ENCODE measurements at regions not wholly inside any gene's neighbourhood (a gene's known extent, or its start where the extent isn't known, plus 50 kb on each side); places are given as distances from the start of the nearest gene placed in this dataset.
A peak's percentile ranks its signal among the peaks of the same experiment; 100 is the strongest.
"Not testable (repeated sequence)": the region's sequence is repeated elsewhere in the genome, so short reads cannot be mapped to it uniquely, and the experiment has no call there.

DNA sequence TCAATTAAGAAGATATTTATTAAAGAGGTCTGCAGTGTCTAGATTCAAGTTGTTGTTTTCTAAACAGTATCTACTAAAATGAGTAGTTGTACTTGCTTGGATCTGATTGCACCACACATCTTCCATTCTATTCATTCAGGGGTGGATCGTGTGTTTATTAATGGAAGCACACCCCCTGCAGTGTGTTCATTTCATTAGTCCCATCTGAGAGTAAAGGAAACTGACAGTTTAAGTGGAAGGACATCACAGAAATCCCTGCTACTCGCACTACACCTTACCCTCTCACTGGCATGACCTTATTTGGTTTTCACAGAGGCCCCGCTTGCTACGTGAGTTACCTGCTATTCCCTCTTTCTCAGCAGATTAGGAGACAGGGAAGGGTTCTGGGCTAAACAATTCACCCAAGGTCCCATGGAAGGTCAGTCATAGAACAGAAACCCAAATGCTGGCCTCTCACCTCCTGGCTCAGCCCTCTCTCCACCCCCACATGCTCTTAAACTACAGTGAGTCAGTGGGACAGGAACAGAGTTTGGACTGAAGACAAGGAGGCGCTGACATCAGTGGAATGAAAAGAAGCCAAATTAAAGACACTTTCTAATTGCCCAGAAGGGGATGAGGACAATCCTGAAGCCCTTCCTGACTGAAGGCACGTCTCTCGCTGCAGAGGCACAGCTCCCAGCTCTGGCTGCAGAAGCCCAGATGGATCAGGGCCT, 369.2 kb upstream of the NRP1 start:
- peak in 1 of 14 donors; percentile 27 for DNase-seq

DNA sequence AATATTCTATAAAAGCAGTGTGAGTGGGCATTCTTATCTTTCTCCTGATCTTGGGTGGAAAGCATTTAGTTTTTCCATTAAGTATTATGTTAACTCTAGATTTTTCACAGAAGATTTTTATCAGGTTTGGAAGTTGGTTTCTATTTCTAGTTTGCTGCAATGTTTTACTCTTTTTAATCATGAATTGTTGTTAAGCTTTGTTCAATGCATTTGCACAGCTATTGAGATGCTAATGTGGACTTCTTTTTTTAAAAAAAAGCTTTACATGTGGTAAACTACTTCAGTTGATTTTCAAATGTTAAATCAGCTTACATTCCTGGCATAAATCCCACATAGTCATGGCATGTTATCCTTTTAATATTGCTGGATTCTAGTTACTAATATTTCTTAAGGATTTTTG, 363.6 kb upstream of the NRP1 start:
- DNase-seq, result no peak

DNA sequence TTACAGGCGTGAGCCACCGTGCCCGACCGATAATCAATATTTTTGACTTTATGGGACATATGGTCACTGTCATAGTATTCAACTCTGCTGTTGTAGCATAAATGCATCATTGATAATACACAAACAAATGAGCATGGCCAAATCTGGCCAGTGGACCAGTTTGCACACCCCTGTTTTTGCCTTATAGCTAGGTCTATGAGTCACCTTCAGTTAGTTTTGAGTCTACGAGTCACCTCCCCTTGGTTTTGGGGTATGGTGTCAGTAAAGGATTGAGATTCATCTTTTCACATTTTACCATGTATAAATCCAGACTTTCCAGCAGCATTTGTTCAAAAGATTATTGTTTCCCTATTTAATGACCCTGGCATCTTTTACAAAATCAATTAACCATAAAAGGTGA, 362.5 kb upstream of the NRP1 start:
- DNase-seq, result no peak

DNA sequence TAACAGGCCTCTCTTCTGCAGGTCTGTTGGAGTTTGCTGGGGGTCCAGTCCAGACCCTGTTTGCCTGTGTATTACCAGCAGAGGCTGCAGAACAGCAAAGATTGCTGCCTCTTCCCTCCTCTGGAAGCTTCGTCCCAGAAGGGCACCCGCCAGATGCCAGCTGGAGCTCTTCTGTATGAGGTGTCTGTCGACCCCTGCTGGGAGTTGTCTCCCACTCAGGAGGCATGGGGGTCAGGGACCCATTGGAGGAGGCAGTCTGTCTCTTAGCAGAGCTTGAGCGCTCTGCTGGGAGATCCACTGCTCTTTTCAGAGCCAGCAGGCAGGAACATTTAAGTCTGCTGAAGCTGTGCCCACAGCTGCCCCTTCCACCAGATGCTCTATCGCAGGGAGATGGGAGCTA, 361.1 kb upstream of the NRP1 start:
- DNase-seq, result no peak

DNA sequence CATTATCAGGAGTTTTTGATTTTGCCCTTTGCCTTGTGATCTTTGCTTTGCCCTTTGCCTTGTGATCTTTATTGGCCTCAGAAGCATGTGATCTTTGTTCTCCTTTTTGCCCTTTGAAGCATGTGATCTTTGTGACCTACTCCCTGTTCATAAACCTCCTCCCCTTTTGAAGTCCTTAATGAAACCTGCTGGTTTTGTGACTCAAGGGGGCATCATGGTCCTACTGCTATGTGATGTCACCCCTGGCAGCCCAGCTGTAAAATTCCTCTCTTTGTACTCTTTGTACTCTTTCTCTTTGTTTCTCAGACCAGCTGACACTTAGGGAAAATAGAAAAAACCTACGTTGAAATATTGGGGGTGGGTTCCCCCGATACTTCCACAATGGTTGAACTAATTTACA, 356.1 kb upstream of the NRP1 start:
- not testable (repeated sequence) for DNase-seq

DNA sequence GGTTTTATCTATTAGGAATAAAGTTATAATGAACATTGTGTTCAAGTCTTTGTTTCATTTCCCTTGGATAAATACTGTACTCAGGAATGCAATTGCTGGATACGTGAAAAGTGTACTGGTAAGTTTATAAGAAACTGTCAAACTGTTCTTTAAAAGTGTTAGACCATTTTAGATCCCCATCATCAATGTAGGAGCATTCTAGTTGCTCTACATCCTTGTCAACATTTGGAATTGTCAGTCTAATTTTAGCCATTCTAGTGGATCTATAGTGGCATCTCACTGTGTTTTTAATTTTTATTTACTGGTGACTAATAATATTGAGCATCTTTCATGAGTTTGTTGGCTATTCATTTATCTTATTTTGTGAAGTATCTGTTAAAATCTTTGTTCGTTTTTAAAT, 354.0 kb upstream of the NRP1 start:
- no peak for DNase-seq

DNA sequence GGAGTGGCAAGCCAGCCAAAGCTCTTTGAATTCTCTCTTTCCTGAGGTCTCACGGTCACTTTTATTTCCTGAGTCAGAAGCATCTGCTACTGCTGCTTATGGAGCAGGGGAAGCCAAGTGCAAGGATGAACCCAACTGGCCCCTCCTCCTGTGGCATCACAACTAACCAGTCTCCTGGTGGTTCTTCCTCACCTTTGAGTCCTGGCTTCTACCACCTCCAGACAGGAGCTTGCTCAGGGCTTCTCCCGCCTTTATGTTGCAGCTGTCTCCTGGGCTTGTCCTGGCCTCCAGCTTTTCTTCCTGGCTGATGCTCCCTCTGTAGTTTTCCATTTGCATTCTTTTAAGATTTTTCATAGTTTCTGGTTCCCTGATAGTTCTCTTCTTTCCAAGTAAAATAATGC, 349.7 kb upstream of the NRP1 start:
- no peak for DNase-seq

DNA sequence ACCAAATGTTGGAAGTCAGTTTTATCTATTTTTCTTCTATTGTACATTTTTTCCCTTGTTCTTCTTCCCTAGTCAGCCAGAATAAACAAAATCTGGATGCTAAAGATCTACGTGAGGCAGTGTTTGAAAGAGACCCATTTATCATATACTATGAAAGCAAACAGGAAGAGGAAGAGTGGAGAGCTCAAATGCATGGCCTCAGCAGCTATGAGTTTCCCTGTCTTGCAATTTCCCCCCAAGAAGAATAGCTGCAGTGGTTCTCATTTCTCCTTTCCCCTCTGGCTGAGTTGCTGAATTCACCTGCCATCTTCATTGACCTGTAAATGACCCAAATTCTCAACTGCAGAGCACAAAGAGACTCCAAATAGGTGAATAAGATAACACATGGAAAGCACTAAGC, 347.1 kb upstream of the NRP1 start:
- no peak for DNase-seq

DNA sequence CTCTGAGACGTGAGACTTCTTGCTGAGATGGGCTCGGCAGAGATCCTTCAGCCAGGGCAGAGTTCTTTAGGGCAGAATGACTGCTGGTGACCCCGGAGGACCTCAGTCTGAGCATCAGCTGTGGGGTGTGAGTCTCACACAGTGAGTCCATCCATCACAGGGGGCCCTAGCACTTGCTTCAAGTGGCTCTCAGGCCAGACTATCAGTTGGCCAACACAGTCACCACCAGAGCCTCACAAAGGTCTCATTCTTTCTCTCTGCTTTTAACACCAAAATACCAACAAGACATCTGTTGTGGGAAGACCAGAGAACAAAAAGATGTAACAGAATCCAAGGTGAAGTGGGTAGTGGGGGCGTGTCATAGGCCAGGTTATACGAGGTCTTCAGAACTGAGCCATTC, 345.6 kb upstream of the NRP1 start:
- DNase-seq, result no peak

DNA sequence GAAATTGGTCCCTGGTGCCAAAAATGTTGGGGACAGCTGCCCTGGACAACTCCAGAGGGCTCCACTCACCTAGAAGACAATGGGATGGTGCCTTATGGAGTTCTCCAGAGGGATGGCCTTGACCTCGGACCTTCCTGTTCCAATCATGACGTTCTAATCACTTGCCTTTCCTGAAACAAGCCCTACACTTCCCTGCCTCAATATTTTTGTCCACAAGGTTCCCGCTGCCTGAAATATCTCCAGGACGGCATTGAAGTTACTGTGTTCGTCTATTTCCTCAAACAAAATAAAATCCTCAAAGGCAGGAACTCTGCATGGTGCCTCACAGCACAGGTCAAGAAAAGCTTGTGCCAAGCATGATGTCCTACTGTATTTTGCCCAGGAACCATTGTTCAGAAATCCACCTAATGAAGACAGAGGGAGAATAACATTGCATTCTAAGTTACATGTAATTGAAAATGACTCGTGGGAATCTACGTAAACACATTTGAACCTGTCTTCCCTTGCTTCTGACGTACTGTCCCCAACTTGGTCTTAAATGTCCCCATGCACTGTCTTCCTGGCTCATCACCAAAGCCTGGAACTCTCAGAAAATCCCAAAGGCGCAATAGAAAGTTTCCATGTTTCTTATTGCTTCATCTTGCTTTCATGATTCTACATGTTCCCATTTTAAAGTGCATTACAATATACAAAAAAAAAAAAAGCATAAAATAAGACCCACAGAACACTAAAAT, 342.3 kb upstream of the NRP1 start:
- DNase-seq, result no peak

DNA sequence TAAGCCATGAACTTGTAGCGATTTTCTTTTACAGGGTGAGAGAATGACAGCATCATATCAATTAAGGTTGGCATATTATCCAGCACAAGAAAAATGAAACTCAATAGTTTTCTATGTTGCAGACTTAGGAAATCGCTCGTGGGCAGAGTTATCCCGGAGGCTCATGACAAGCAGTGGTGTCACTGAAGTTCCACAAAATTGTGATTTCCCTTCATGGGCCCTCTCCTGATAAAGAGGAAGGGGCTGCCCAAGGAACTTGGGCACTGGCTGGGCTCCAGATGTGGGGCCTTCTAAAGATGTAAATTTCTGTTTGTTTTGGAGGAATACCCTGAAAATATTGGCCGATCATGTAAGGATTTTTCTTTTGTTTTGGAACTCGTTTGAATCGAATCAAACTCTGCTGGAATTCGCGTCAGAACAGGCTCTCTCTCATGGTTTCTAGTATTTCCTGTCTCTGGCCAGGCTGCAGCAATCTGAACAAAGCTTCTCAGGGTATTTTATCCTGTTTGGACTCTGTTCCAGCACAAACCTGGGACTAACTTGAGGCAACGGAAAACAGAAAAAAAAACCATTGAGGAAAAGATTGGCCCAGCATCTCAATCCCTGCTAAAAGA, 340.6 kb upstream of the NRP1 start:
- DNase-seq, result no peak

DNA sequence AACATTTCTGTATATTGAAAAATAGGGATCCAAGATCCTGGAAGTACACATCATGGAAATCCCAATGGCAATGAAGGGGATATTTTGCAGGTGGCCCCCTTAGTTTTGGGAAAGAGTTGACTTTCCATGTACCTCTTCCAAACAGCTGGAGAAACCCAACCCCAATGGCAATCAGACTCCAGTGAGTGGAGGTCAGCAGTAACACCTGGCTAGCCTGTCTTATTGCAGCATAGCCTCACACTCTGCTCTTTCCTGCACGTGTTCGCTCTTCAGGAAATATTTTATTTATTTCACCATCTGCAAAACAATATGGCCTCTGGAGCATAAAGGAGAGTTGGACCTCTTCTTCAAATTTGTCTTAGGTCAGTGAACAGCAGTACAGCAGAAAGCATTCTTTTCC, 340.0 kb upstream of the NRP1 start:
- DNase-seq, result no peak

DNA sequence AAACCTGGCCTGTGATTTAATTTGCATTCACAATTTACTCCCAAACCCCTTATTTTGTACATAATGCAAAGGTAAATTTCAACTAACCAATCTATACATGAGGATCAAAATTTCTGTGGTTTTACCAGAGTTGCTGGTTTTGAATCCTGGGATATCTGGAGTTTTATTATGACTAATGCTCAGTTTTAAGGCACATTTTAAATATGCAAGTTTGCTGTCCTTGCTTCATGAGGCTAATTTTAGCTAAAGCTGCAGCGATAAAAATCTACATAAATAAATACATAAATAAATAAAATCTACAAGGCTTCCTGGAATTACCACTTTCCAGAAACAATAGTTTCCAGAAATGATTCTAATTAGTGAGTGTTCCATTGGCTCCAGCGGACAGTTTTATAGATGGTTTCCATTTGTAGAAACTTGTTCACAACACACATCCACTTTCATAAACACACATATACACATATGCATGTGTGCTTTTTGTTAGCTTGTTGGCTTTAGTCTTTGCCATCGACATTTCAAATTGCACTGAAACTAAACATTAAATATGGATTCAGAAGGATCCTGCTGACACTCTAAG, 339.5 kb upstream of the NRP1 start:
- DNase-seq, result no peak

DNA sequence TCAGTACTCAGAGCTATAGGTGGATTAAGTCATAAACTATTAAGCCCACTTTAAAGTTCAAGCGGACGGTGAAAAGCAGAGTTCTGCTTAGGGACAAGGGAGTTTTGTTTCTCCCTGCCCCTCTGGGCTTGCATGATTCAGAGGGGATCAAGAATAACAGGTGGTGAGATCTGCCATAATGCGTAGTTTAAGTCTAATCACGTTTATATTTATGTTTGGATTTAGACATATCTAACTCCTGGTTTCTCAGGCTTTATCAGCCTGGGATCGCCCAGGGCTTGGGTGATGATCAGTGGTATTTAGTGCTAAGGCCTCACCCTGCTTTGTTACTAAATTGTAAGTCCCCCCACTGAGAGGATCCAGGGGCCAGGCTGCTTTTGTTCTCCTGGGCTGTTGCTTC, 335.4 kb upstream of the NRP1 start:
- no peak for DNase-seq

DNA sequence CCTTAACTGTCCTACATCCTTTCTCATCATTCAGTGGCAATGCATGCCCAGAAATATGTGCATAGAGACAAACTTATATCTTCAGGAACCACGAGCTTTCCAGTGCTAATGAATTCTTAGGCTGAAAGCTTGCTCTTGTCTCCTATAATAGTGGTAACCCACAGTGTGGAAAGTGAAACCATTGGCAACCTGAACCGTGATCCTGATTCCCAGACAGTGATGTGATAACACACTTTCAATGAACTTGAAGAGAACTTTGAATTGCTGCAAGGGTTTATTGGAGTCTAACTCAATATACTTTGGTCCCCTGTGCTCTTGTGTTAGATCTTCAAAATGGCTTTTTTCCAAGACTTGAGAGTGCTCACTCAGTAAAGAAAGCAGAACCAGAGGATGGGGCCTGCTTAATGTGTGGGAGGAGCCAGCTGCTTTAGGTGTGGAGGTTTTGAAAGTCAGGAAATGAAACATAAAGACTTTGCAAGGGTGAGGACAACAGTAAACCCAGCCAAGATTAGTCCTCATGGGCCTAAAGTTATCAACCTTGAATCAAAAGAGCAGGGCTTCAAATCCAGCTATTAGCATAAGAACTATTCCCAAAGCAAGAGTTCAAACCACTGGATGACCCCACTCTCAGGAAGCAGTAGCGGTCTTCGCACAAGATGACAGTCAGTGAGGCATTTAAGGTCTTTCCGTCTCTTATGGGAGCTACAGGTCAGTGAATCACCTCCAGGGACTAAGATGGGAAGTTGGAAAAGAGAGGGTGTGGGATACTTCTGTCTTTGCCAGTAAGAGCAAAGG, 332.4 kb upstream of the NRP1 start:
- DNase-seq, result no peak

DNA sequence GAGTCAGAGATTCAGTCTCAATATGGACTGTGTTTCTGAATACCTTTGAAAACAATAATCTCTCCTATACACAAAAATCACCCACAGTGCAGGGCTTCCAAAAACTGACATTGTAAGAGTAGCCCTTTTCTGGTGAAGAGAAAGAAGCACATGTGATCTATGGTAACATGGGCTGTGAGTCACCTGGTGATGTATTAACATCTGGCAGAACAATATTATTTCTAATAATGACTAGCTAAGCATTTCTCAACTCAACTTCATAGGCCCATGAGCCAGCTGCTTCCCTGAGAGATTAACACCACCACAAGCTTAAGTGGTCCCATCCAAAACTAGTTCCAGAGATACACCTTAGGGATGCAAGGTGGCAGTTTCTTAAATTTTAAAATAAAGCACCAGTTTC, 331.0 kb upstream of the NRP1 start:
- DNase-seq, result no peak

DNA sequence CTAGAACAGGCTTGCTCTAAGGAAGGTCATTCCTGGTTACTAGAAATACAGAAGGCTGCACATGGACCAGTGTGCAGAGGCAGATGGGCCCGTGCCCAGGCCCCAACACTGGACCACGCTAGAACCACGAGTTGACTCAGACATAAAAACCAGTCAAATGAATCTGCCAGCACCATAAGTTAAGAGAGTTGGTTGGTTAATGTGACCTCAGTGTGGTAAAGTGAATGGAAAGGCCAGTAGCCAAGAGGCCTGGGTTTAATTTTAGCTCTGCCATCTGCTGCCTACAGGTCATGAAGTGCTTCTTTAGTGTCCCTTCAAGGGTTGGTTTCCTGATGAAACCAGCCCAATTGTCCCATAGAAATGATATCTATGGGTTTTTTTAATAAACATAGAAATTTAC, 329.6 kb upstream of the NRP1 start:
- DNase-seq, result no peak

DNA sequence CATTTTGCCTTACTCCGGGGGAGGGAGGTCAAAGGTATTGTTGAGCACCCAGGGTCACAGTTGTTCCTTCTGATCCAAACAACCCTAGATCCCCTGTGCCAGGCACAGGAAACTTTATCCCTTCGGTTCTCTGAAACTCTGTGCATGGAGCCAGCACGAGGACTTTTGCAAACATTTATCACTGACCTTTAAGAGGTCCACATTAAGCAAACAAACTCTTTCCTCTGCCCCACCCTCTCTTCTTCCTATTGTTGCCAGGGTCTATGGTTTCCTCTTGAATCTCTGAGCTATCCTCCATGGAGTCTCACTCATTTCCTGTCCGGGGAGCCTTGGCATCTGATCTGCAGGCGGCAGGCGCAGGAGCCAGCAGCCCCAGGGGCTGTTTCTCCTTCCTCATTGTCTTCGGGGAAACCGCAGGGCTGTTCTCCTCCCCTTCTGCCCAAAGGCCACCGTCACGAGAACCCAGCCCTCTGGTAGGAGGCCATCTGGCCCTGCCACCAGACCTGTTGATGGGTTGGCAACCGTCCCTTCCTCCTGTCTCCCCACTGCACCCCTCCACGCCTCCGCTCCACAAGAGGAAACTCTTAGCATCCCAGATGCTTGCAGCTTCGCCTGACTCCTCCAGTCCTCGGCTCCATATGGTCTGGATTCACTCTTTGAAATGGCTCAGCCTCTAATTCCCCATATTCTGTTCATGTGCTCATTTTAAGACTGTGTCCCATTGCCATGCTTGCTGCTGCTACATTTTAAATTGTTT, 327.3 kb upstream of the NRP1 start:
- peak in 10 of 14 donors; percentile 2 to 67 (median 40) for DNase-seq

DNA sequence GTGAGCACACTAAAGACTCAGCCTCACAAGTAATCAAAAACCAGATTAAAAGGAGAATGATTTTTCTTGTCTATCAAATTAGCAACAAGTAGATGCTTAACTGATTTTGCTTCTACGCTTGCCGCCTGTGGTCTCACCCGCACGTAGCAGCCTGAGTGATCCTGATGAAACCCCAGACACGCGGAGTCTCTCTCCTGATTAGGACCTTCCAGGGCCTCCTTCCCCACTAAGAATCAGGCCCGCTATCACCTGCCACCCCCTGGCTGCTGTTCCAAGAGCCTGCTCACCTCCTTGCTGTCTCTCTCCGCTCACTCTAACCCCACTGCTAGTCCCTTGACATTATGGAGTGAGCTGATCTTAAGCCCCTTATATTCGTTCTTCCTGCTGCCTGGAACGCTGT, 325.9 kb upstream of the NRP1 start:
- no peak for DNase-seq

DNA sequence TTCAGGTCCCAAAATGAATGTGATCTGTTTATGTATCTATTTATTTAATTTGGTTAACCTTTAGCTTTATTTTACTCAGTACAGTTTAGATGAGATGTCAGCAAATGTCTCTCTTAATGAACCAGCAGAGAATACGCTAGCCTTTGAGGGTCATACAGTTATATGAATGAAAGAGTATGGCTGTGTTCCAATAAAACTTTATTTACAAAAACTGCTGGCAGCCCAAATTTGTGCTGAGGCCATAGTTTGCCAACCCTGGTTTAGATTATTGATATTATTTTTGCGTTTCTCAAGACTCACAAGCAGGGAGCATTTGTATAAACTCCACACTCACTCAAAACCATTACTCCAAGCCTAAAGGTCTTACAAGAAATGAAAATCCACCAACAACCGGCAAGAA, 323.4 kb upstream of the NRP1 start:
- DNase-seq, result no peak

DNA sequence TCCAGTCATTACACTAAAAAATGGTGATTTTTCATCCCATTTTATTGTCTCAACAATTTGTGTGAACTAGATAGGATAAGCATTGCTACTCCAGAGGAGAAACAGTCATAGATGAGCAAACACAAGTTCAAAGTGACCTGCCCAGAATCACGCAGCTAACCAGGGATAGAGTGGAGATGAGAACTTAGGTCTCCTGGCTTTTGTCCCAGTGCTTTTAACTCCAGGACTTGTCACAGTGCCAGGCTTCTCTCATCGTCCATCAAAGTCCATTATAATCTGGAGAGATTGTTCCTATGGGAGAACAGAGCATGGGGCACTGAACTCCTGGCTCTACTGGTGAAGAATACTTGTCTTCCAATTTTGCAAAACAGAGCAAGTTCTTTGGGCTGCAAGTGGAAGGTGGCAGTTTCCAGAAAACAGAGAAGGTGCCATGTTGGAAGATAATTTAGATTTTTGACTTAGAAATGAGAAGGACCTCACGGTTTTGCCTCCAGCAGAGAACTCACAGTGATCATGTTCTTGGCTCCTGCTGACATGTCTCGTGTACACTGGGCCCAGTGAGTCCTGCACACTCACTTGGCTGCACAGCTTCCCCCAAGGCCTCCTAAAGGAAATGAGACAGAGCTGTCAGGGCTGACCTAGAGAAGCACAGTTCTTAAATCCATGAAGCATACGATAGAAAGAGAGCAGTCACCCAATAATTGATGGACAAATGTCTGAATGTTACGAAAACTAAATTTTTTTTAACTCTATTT, 322.9 kb upstream of the NRP1 start:
- peak in 1 of 14 donors; percentile 2 for DNase-seq
